Thymus (tissue), 11 donors: ENCODE measurements at regions not wholly inside any gene's neighbourhood (a gene's known extent, or its start where the extent isn't known, plus 50 kb on each side); places are given as distances from the start of the nearest gene placed in this dataset.

Experiments used
- DNase-seq, 9 donors: peaks; one replicate each; pipeline ENCODE4 v3.0.0-alpha.2; 2013; ENCODE audit warnings: low spot score in 9 of 9, low read depth in 6 of 9, missing footprints in 1 of 9
- H3K27ac ChIP-seq, 2 donors: one replicate each; pipeline ENCODE4 v1.5.1; 2013; ENCODE audit warnings: control low read depth in 1 of 2, low read depth in 1 of 2, low read length in 1 of 2, mild to moderate bottlenecking in 1 of 2, moderate library complexity in 1 of 2
- H3K27me3 ChIP-seq, 2 donors: one replicate each; pipeline ENCODE4 v1.5.1; 2013; ENCODE audit warnings: low read length in 1 of 2; ENCODE audit not compliant: control insufficient read depth in 2 of 2, insufficient read depth in 1 of 2
- H3K36me3 ChIP-seq, 2 donors: one replicate each; pipeline ENCODE4 v1.5.1; 2013; ENCODE audit warnings: low read length in 1 of 2, mild to moderate bottlenecking in 1 of 2, moderate library complexity in 1 of 2; ENCODE audit not compliant: control insufficient read depth in 2 of 2, insufficient read depth in 2 of 2
- H3K4me1 ChIP-seq, 2 donors: one replicate each; pipeline ENCODE4 v1.5.1; 2013; ENCODE audit warnings: low read length in 2 of 2; ENCODE audit not compliant: control insufficient read depth in 2 of 2, insufficient read depth in 2 of 2
- H3K4me3 ChIP-seq, 2 donors: one replicate each; pipeline ENCODE4 v1.5.1; 2013; ENCODE audit warnings: low read length in 2 of 2, control low read depth in 1 of 2, mild to moderate bottlenecking in 1 of 2
- H3K9me3 ChIP-seq, 2 donors: one replicate each; pipeline ENCODE4 v1.5.1; 2013; ENCODE audit warnings: low read length in 1 of 2, mild to moderate bottlenecking in 1 of 2; ENCODE audit not compliant: control insufficient read depth in 2 of 2, insufficient read depth in 1 of 2
- WGBS: extraction: QIAGEN DNeasy Blood & Tissue Kit; methylation state at CpG from one replicate; pipeline ENCODE4 v1.1.7; 2013; 5-methylcytosine and 5-hydroxymethylcytosine counted together
- donor health status: healthy.

- H3K4me1 ChIP-seq: peaks cover 1 to 10% of the 10 kb centered on the region in 2 donors
- H3K9me3 ChIP-seq: no peaks in the 10 kb centered on the region
- H3K36me3 ChIP-seq: no peaks in the 10 kb centered on the region
- 79% methylated on average over 11 of the region's 11 CpGs for WGBS
- H3K27ac ChIP-seq: no peak overlapping the region
- no peak overlapping the region for H3K4me3 ChIP-seq
- DNase-seq: no peak
- peaks cover 0 to 6% of the 10 kb centered on the region in 2 donors for H3K27me3 ChIP-seq
Measured at GRCh38 chr6:33869826-33870423, 66.1 kb upstream of the MLN start.

- H3K36me3 ChIP-seq: no peaks in the 10 kb centered on the region
- peaks cover 0 to 6% of the 10 kb centered on the region in 2 donors for H3K4me1 ChIP-seq
- H3K27ac ChIP-seq: no peak overlapping the region
- 96% methylated on average over 5 of the region's 5 CpGs for WGBS
- H3K4me3 ChIP-seq: no peak overlapping the region
- DNase-seq: no peak
- H3K9me3 ChIP-seq: peaks cover 0 to 2% of the 10 kb centered on the region in 2 donors
- peaks cover 0 to 9% of the 10 kb centered on the region in 2 donors for H3K27me3 ChIP-seq
Measured at GRCh38 chr6:33869121-33869520, 65.3 kb upstream of the MLN start.

GRCh38 chr6:33868141-33868540, 64.3 kb upstream of the MLN start:
- peaks cover 0 to 5% of the 10 kb centered on the region in 2 donors for H3K4me1 ChIP-seq
- no peak for DNase-seq
- H3K4me3 ChIP-seq: no peak overlapping the region

GRCh38 chr6:33865478-33866077, 61.8 kb upstream of the MLN start:
- DNase-seq: no peak
- no peaks in the 10 kb centered on the region for H3K36me3 ChIP-seq
- H3K4me1 ChIP-seq: peaks cover 8 to 13% of the 10 kb centered on the region in 2 donors
- no peak overlapping the region for H3K4me3 ChIP-seq
- H3K27me3 ChIP-seq: peaks cover 0 to 22% of the 10 kb centered on the region in 2 donors
- no peak overlapping the region for H3K27ac ChIP-seq
- H3K9me3 ChIP-seq: peaks cover 0 to 9% of the 10 kb centered on the region in 2 donors
- whole genome bisulfite sequencing: 98% methylated on average over 4 of the region's 4 CpGs

More at GRCh38 chr6:33868141-33868540, 64.3 kb upstream of the MLN start:
- Histone ChIP-seq H3K27ac (no peak overlapping the region), H3K9me3 (peaks cover 0 to 2% of the 10 kb centered on the region in 2 donors), H3K36me3 (no peaks in the 10 kb centered on the region), H3K27me3 (peaks cover 0 to 13% of the 10 kb centered on the region in 2 donors)
- WGBS: 96% methylated on average over 3 of the region's 3 CpGs

- DNase-seq: no peak
- Histone ChIP-seq H3K9me3 (peaks cover 0 to 9% of the 10 kb centered on the region in 2 donors), H3K27me3 (peaks cover 0 to 35% of the 10 kb centered on the region in 2 donors), H3K4me1 (peaks cover 8 to 18% of the 10 kb centered on the region in 2 donors), H3K36me3 (no peaks in the 10 kb centered on the region), H3K4me3 (no peak overlapping the region), H3K27ac (no peak overlapping the region)
- 93% methylated on average over 6 of the region's 6 CpGs for WGBS
Measured at GRCh38 chr6:33863723-33864440, 60.1 kb upstream of the MLN start.

- peaks cover 0 to 42% of the 10 kb centered on the region in 2 donors for H3K27me3 ChIP-seq
- no peaks in the 10 kb centered on the region for H3K36me3 ChIP-seq
- DNase-seq: no peak
- 96% methylated on average over 6 of the region's 6 CpGs for WGBS
- no peak overlapping the region for H3K4me3 ChIP-seq
- peaks cover 0 to 9% of the 10 kb centered on the region in 2 donors for H3K9me3 ChIP-seq
- no peak overlapping the region for H3K27ac ChIP-seq
- peaks cover 8 to 18% of the 10 kb centered on the region in 2 donors for H3K4me1 ChIP-seq
Measured at GRCh38 chr6:33863084-33863483, 59.3 kb upstream of the MLN start.

GRCh38 chr6:33862536-33862935, 58.7 kb upstream of the MLN start:
- H3K27me3 ChIP-seq: peaks cover 0 to 48% of the 10 kb centered on the region in 2 donors

GRCh38 chr6:33861722-33862121, 57.9 kb upstream of the MLN start:
- peaks cover 13 to 32% of the 10 kb centered on the region in 2 donors for H3K4me1 ChIP-seq
- H3K27ac ChIP-seq: peak overlapping the region in 1 of 2 donors; percentile 43
- H3K9me3 ChIP-seq: peaks cover 0 to 9% of the 10 kb centered on the region in 2 donors
- peaks cover 0 to 56% of the 10 kb centered on the region in 2 donors for H3K27me3 ChIP-seq
- 93% methylated on average over 2 of the region's 2 CpGs for WGBS
- no peak for DNase-seq
- no peak overlapping the region for H3K4me3 ChIP-seq
- no peaks in the 10 kb centered on the region for H3K36me3 ChIP-seq

More at GRCh38 chr6:33862536-33862935, 58.7 kb upstream of the MLN start:
- H3K36me3 ChIP-seq: no peaks in the 10 kb centered on the region
- H3K9me3 ChIP-seq: peaks cover 0 to 9% of the 10 kb centered on the region in 2 donors
- H3K27ac ChIP-seq: no peak overlapping the region
- H3K4me3 ChIP-seq: no peak overlapping the region
- DNase-seq: no peak
- peaks cover 8 to 24% of the 10 kb centered on the region in 2 donors for H3K4me1 ChIP-seq
- 98% methylated on average over 4 of the region's 4 CpGs for WGBS
